Hepatocyte (in vitro differentiated cells): ENCODE measurements at regions not wholly inside any gene's neighbourhood (a gene's known extent, or its start where the extent isn't known, plus 50 kb on each side); places are given as distances from the start of the nearest gene placed in this dataset.
A peak's percentile ranks its signal among the peaks of the same experiment; 100 is the strongest.

Experiments
- DNase-seq: peaks from one replicate; pipeline ENCODE4 v3.0.0-alpha.2; 2016; ENCODE audit warnings: low spot score
- H2AFZ ChIP-seq: fragments of 200-600 bp; sonication (generic); 2 replicates; pipeline ENCODE4 v1.6.0; 2016; ENCODE audit warnings: antibody characterized with exemption, mild to moderate bottlenecking
- H3K27ac ChIP-seq: fragments of 200-600 bp; sonication (generic); 2 replicates; pipeline ENCODE4 v1.5.1; 2016; ENCODE audit warnings: mild to moderate bottlenecking
- H3K27me3 ChIP-seq: fragments of 200-600 bp; sonication (generic); 2 replicates; pipeline ENCODE4 v1.6.1; 2016
- H3K36me3 ChIP-seq: fragments of 200-600 bp; sonication (generic); replicated peaks from 2 replicates; pipeline ENCODE4 v1.5.1; 2016; ENCODE audit warnings: low read depth; ENCODE audit not compliant: insufficient read depth
- H3K4me1 ChIP-seq: fragments of 200-600 bp; sonication (generic); 2 replicates; pipeline ENCODE4 v1.5.1; 2016; ENCODE audit warnings: mild to moderate bottlenecking, moderate library complexity; ENCODE audit not compliant: insufficient read depth
- H3K4me2 ChIP-seq: fragments of 200-600 bp; sonication (generic); 2 replicates; pipeline ENCODE4 v1.6.0; 2016
- H3K4me3 ChIP-seq: fragments of 200-600 bp; sonication (generic); 2 replicates; pipeline ENCODE4 v1.5.1; 2016; ENCODE audit warnings: mild to moderate bottlenecking
- H3K79me2 ChIP-seq: fragments of 200-600 bp; sonication (generic); 2 replicates; pipeline ENCODE4 v1.6.0; 2017; ENCODE audit warnings: mild to moderate bottlenecking
- H3K9me2 ChIP-seq: fragments of 200-600 bp; sonication (generic); replicated peaks from 2 replicates; pipeline ENCODE4 v1.6.0; 2017; ENCODE audit warnings: mild to moderate bottlenecking; ENCODE audit not compliant: insufficient read depth
- H3K9me3 ChIP-seq: fragments of 200-600 bp; sonication (generic); 2 replicates; pipeline ENCODE4 v1.5.1; 2016; ENCODE audit warnings: low read depth, mild to moderate bottlenecking
- H4K20me1 ChIP-seq: fragments of 200-600 bp; sonication (generic); 2 replicates; pipeline ENCODE4 v1.6.0; 2016; ENCODE audit warnings: mild to moderate bottlenecking; ENCODE audit not compliant: insufficient read depth, poor library complexity, severe bottlenecking
- CTCF ChIP-seq: fragments of 200-600 bp; sonication (generic); IDR thresholded peaks from 2 replicates; pipeline ENCODE4 v1.5.1; 2016; ENCODE audit warnings: antibody characterized with exemption, mild to moderate bottlenecking; ENCODE audit not compliant: poor library complexity
- EZH2 ChIP-seq: fragments of 200-600 bp; sonication (generic); IDR thresholded peaks from 2 replicates; pipeline ENCODE4 v1.6.1; 2016; ENCODE audit warnings: antibody characterized with exemption, mild to moderate bottlenecking, borderline replicate concordance
- EZH2phosphoT487 ChIP-seq: fragments of 200-600 bp; sonication (generic); IDR thresholded peaks from one replicate; pipeline ENCODE4 v1.6.1; 2018; ENCODE audit warnings: antibody characterized with exemption, mild to moderate bottlenecking, low read depth, moderate library complexity; ENCODE audit not compliant: unreplicated experiment, severe bottlenecking
- WGBS: methylation state at CpG from one replicate; pipeline ENCODE4 v1.1.6; 2016; ENCODE audit warnings: low lambda C conversion rate; ENCODE audit errors: missing lambda C conversion rate; 5-methylcytosine and 5-hydroxymethylcytosine counted together

- no peak for DNase-seq
- no peaks in the 10 kb centered on the region for H3K79me2 ChIP-seq
These were observed 114.3 kb downstream of the OXSM start for GRCh38 chr3:25904206-25904605.

GRCh38 chr3:25906132-25906906, 116.4 kb downstream of the OXSM start:
- TF ChIP-seq CTCF (no peak), EZH2 (no peak), EZH2phosphoT487 (no peak)
- 94% methylated on average over 4 of the region's 4 CpGs for WGBS
- DNase-seq = no peak

More at GRCh38 chr3:25904206-25904605, 114.3 kb downstream of the OXSM start:
- Histone ChIP-seq H3K9me2 (no peaks in the 10 kb centered on the region), H3K27me3 (no peaks in the 10 kb centered on the region), H3K27ac (no peak overlapping the region), H3K4me2 (no peak overlapping the region), H3K36me3 (no peaks in the 10 kb centered on the region), H3K9me3 (no peaks in the 10 kb centered on the region), H4K20me1 (no peaks in the 10 kb centered on the region), H2AFZ (no peak overlapping the region), H3K4me3 (no peak overlapping the region), H3K4me1 (peaks cover 9% of the 10 kb centered on the region)
- 56% methylated on average over 3 of the region's 3 CpGs for WGBS
- TF ChIP-seq EZH2phosphoT487 (no peak), EZH2 (no peak), CTCF (peak; percentile 27)

GRCh38 chr3:25907081-25907480, 117.2 kb downstream of the OXSM start:
- H2AFZ ChIP-seq = no peak overlapping the region
- no peak for DNase-seq
- H3K9me3 ChIP-seq = no peaks in the 10 kb centered on the region
- no peaks in the 10 kb centered on the region for H3K9me2 ChIP-seq
- H3K79me2 ChIP-seq = no peaks in the 10 kb centered on the region
- WGBS = 92% methylated on average over 2 of the region's 2 CpGs
- no peak overlapping the region for H3K4me2 ChIP-seq
- H3K4me1 ChIP-seq = peaks cover 9% of the 10 kb centered on the region
- no peak overlapping the region for H3K27ac ChIP-seq
- H3K36me3 ChIP-seq = no peaks in the 10 kb centered on the region
- TF ChIP-seq EZH2phosphoT487 (no peak), EZH2 (no peak), CTCF (no peak)
- no peaks in the 10 kb centered on the region for H3K27me3 ChIP-seq
- no peaks in the 10 kb centered on the region for H4K20me1 ChIP-seq
- H3K4me3 ChIP-seq = no peak overlapping the region

More at GRCh38 chr3:25906132-25906906, 116.4 kb downstream of the OXSM start:
- H3K27me3 ChIP-seq = no peaks in the 10 kb centered on the region
- no peak overlapping the region for H3K4me2 ChIP-seq
- no peak overlapping the region for H2AFZ ChIP-seq
- H3K36me3 ChIP-seq = no peaks in the 10 kb centered on the region
- no peaks in the 10 kb centered on the region for H4K20me1 ChIP-seq
- H3K4me3 ChIP-seq = no peak overlapping the region
- H3K4me1 ChIP-seq = peaks cover 9% of the 10 kb centered on the region
- no peaks in the 10 kb centered on the region for H3K9me2 ChIP-seq
- no peaks in the 10 kb centered on the region for H3K79me2 ChIP-seq
- H3K9me3 ChIP-seq = no peaks in the 10 kb centered on the region
- no peak overlapping the region for H3K27ac ChIP-seq
